GM23248 (cell line): ENCODE measurements at regions not wholly inside any gene's neighbourhood (a gene's known extent, or its start where the extent isn't known, plus 50 kb on each side); places are given as distances from the start of the nearest gene placed in this dataset.

Source experiments
- EZH2 ChIP-seq: fragments of 200-600 bp; sonication (generic); IDR thresholded peaks from 2 replicates; pipeline ENCODE4 v1.6.1; 2018; ENCODE audit warnings: antibody characterized with exemption, mild to moderate bottlenecking; ENCODE audit not compliant: insufficient read depth, poor library complexity, severe bottlenecking
- EZH2phosphoT487 ChIP-seq: fragments of 200-600 bp; sonication (generic); IDR thresholded peaks from 2 replicates; pipeline ENCODE4 v1.6.1; 2018; ENCODE audit warnings: antibody characterized with exemption, moderate library complexity, mild to moderate bottlenecking, low read depth; ENCODE audit not compliant: insufficient read depth

DNA sequence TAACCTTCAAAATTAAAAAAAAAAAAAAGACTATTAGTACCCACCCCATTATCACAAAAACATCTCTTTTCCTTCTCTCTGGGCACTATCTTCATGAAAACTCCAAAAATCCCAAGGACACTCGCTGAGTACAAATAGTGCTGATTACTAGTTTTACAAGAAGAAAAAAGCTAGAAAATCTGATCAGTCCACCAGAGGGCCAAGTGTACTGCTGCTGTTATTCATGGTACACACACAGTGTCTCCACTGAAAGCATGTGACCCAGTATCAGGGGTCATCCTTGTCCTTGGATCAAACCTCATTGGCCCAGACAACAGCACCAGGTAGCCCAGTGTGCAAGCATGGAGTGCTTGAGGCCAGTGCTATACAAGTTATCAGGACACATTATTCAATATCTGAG is 382.7 kb upstream of the KLHL29 start:
- TF ChIP-seq EZH2phosphoT487: no peak
- no peak for TF ChIP-seq EZH2
